ENCODE measurements at regions not wholly inside any gene's neighbourhood (a gene's known extent, or its start where the extent isn't known, plus 50 kb on each side); places are given as distances from the start of the nearest gene placed in this dataset.

DNA sequence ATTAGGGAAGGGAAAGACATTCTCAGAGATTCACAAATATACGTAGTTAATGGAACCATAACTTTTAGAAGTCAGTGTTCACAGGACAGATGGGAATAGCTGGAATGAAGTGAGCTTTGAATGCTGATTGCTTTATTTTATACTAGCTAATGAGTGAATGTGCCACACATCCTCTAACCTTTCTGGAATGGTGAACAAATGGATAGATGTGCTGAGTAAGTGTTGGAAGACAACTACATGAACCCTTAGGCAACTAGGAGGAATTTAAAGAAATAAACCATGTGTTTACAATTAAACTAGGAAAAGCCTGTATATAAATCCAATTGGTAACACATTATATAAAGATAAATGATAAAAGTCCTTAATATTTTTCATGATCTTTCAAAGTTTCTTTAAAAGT lies 91.6 kb upstream of the LIMCH1 start:
- H3K4me3 ChIP-seq (ENCODE audit: low read length), result no peak overlapping the region

DNA sequence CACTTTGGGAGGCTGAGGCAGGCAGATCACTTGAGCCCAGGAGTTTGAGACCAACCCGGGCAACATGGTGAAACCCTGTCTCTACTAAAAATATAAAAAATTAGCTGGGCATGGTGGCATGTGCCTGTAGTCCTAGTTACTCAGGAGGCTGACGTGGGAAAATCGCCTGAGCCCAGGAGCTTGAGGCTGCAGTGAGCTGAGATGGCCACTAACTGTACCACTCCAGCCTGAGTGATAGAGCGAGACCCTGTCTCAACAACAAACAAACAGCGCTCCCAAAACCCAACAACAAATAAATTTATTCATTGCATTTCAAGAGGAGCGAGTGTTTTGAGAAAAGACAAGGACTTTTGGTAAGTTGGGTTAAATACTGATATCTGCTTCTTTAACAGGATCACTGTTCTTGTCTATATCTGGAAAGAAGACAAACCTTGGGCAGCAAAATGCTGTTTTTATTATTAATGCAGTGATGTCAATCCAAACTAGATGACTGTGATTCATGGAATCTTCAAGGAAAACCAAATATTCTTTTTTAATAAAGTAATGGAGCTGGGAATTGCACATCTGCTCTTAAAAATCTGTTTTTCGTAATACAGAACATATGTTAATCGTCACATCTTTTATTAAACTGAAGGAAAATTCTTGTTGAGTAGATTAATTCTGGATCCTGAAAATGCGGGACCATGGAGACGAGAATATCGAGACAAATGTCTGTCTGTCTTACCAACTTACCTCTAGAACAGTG lies 90.8 kb upstream of the LIMCH1 start:
- Histone ChIP-seq H3K36me3 (ENCODE audit: insufficient read depth, low read length) (no peaks in the 10 kb centered on the region), H3K4me1 (ENCODE audit: control insufficient read depth, insufficient read depth, low read length) (no peaks in the 10 kb centered on the region), H3K4me2 (ENCODE audit: low read length) (no peak overlapping the region), H3K9ac (ENCODE audit: low read depth, low read length) (no peak overlapping the region), H3K9me3 (replicated peaks; ENCODE audit: low read length) (no peaks in the 10 kb centered on the region), H3K27me3 (ENCODE audit: control insufficient read depth, insufficient read depth, low read length) (no peaks in the 10 kb centered on the region), H3K4me3 (ENCODE audit: low read length) (no peak overlapping the region)

More for the DNA sequence above, 91.6 kb upstream of the LIMCH1 start:
- H3K9ac ChIP-seq (ENCODE audit: low read depth, low read length), result no peak overlapping the region
- H3K4me2 ChIP-seq (ENCODE audit: low read length), result no peak overlapping the region
- H3K36me3 ChIP-seq (ENCODE audit: insufficient read depth, low read length), result no peaks in the 10 kb centered on the region
- no peaks in the 10 kb centered on the region for H3K9me3 ChIP-seq (replicated peaks; ENCODE audit: low read length)
- H3K4me1 ChIP-seq (ENCODE audit: control insufficient read depth, insufficient read depth, low read length), result no peaks in the 10 kb centered on the region
- no peaks in the 10 kb centered on the region for H3K27me3 ChIP-seq (ENCODE audit: control insufficient read depth, insufficient read depth, low read length)

DNA sequence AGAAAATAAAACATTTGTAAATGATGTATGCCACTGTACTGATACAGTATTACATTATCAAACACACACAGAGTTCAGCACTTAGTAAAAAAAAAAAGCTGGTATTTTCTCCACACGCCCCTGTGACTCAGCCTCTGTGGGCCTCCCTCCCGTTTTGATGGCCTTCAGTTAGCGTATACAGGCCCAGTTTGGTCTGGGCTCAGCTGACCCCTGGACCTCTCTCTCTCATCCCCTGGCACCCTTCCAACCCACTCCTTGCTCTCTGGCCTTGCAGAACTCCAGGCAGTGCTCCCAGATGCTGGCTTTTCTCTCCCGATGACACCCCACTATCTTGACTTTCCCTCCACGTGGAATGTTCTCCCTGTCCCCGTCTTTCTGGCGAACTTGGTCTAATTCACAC lies 89.0 kb upstream of the LIMCH1 start:
- Histone ChIP-seq H3K9me3 (replicated peaks; ENCODE audit: low read length) (no peaks in the 10 kb centered on the region), H3K4me3 (ENCODE audit: low read length) (no peak overlapping the region), H3K36me3 (ENCODE audit: insufficient read depth, low read length) (no peaks in the 10 kb centered on the region), H3K27me3 (ENCODE audit: control insufficient read depth, insufficient read depth, low read length) (no peaks in the 10 kb centered on the region), H3K4me2 (ENCODE audit: low read length) (no peak overlapping the region), H3K4me1 (ENCODE audit: control insufficient read depth, insufficient read depth, low read length) (no peaks in the 10 kb centered on the region), H3K9ac (ENCODE audit: low read depth, low read length) (no peak overlapping the region)

DNA sequence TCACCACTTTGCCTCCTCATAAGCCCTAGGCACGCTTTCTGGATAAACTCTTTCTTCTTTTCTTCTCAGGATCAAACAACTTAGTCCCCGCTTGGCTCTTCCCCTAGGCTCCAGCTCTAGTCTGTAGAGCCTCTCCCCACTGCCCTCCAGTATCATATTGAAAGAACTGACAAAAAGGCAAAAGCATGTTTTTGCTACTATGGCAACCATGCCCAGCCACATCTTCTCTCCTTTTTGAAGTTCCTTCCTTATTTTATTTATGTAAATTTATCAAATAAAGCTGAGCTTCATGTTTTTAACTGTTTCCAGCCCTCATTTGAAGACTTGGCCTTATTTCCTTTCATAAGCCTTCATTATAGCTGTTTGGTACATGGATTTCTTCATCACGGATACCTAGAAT lies 86.0 kb upstream of the LIMCH1 start:
- no peaks in the 10 kb centered on the region for H3K9me3 ChIP-seq (replicated peaks; ENCODE audit: low read length)
- no peaks in the 10 kb centered on the region for H3K27me3 ChIP-seq (ENCODE audit: control insufficient read depth, insufficient read depth, low read length)
- no peak overlapping the region for H3K4me2 ChIP-seq (ENCODE audit: low read length)
- H3K4me3 ChIP-seq (ENCODE audit: low read length), result no peak overlapping the region
- H3K36me3 ChIP-seq (ENCODE audit: insufficient read depth, low read length), result no peaks in the 10 kb centered on the region
- H3K9ac ChIP-seq (ENCODE audit: low read depth, low read length), result no peak overlapping the region
- no peaks in the 10 kb centered on the region for H3K4me1 ChIP-seq (ENCODE audit: control insufficient read depth, insufficient read depth, low read length)

DNA sequence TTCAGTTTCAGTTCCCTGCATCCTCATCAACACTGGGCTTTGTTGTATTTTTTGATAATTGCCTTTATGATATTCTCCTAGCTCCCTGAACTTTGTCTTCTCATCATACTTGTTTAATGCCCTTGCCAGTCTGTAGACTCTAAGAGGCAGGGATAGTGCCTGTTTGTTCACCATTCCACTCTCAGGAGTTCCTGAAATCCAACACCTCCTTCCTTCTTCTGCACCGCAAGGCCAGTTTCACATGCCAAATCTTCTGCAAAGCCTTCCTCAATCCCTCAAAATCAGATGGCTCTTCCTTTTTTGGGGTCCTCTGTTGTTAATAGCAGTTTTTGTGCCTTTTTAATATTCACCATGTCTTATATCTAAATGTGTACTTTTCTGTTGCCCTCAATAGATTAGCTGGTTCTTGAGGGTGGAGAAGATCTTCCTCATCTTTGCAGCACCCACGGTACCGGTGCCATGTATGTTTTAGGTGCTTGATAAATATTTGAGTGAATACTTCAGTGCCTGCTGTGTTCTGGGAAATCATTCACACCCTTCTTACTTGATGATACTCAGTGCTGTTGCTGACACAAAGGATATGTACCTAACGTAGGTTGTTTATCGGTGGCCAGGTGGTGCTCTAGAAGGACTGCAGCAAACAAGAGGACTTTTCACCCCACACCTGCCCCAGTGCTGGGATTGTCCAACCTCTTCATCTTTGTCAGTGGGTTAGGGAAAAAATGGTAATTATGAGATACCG lies 85.3 kb upstream of the LIMCH1 start:
- Histone ChIP-seq H3K4me2 (ENCODE audit: low read length) (no peak overlapping the region), H3K27me3 (ENCODE audit: control insufficient read depth, insufficient read depth, low read length) (no peaks in the 10 kb centered on the region), H3K4me1 (ENCODE audit: control insufficient read depth, insufficient read depth, low read length) (no peaks in the 10 kb centered on the region), H3K9ac (ENCODE audit: low read depth, low read length) (no peak overlapping the region), H3K36me3 (ENCODE audit: insufficient read depth, low read length) (no peaks in the 10 kb centered on the region), H3K9me3 (replicated peaks; ENCODE audit: low read length) (no peaks in the 10 kb centered on the region), H3K4me3 (ENCODE audit: low read length) (no peak overlapping the region)

DNA sequence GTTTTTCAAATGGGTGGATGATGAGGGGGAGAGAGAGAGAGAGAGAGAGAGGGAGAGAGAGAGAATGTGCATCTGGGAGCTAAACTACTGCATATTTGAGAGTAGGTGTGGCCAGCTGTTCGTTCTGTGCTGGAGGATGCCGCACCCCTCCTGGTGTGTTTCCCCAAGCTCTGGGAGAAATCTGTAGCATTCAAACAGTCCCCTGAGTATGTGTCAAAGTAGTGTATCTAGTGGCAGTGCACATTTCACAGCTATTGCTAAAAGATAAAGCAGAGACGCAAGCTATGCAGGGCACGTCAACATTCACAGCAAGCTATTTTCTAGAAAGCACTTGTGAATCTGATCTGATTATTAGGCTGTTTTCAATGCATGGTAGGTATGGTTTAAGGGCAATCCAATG lies 83.5 kb upstream of the LIMCH1 start:
- H3K4me2 ChIP-seq (ENCODE audit: low read length), result no peak overlapping the region
- H3K9me3 ChIP-seq (replicated peaks; ENCODE audit: low read length), result no peaks in the 10 kb centered on the region
- no peaks in the 10 kb centered on the region for H3K27me3 ChIP-seq (ENCODE audit: control insufficient read depth, insufficient read depth, low read length)

DNA sequence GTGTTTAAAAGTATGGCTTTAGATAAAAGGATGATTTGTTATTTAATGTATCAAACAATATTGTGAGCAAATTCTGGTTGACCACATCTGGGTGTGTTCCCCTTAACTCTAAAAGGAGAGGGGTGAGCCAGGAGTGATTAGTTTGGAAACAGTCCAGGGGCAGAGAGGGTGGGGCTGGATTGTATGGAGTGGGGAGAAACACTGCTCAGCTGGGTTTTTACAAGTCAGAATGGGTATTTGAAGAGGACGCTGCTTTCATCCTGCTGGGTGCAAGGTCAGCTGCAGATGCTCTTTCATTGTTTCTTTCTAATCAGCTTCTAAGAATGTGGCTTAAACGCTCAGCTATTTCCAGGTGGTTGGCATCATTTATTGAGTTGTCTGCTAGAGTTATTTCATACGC lies 82.8 kb upstream of the LIMCH1 start:
- no peaks in the 10 kb centered on the region for H3K36me3 ChIP-seq (ENCODE audit: insufficient read depth, low read length)
- no peaks in the 10 kb centered on the region for H3K27me3 ChIP-seq (ENCODE audit: control insufficient read depth, insufficient read depth, low read length)
- H3K4me1 ChIP-seq (ENCODE audit: control insufficient read depth, insufficient read depth, low read length), result no peaks in the 10 kb centered on the region
- H3K9ac ChIP-seq (ENCODE audit: low read depth, low read length), result no peak overlapping the region
- no peak overlapping the region for H3K4me2 ChIP-seq (ENCODE audit: low read length)
- no peaks in the 10 kb centered on the region for H3K9me3 ChIP-seq (replicated peaks; ENCODE audit: low read length)
- H3K4me3 ChIP-seq (ENCODE audit: low read length), result no peak overlapping the region

More for the DNA sequence above, 83.5 kb upstream of the LIMCH1 start:
- H3K4me3 ChIP-seq (ENCODE audit: low read length), result no peak overlapping the region
- no peak overlapping the region for H3K9ac ChIP-seq (ENCODE audit: low read depth, low read length)
- H3K4me1 ChIP-seq (ENCODE audit: control insufficient read depth, insufficient read depth, low read length), result no peaks in the 10 kb centered on the region
- H3K36me3 ChIP-seq (ENCODE audit: insufficient read depth, low read length), result no peaks in the 10 kb centered on the region

DNA sequence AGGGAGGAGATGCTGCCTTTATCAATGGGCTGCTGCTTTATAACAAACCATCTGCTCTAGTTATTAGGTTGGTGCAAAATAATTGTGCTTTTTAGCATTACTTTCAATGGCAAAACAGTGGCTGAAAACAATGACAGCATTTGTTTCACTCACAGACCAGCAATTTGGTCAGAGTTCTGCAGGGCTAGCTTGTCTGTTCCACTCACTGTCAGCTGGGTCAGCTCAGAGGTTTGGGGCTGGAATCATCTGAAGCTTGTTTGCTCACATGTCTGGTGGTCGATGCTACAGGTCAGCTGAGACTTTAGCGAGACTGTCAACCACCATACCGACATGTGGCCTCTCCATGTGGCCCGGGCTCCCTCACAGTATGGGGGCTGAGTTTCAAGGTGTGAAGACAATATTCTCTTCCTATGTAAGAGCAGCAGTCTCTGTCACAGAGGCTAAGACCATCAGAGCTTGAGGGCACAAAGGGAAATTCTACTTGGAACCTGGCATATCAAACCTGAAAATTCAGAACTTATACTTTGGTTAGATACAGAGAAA lies 81.3 kb upstream of the LIMCH1 start:
- no peaks in the 10 kb centered on the region for H3K9me3 ChIP-seq (replicated peaks; ENCODE audit: low read length)
- H3K36me3 ChIP-seq (ENCODE audit: insufficient read depth, low read length), result no peaks in the 10 kb centered on the region
- H3K4me2 ChIP-seq (ENCODE audit: low read length), result no peak overlapping the region
- no peak overlapping the region for H3K9ac ChIP-seq (ENCODE audit: low read depth, low read length)
- no peaks in the 10 kb centered on the region for H3K27me3 ChIP-seq (ENCODE audit: control insufficient read depth, insufficient read depth, low read length)
- H3K4me1 ChIP-seq (ENCODE audit: control insufficient read depth, insufficient read depth, low read length), result no peaks in the 10 kb centered on the region
- H3K4me3 ChIP-seq (ENCODE audit: low read length), result no peak overlapping the region

DNA sequence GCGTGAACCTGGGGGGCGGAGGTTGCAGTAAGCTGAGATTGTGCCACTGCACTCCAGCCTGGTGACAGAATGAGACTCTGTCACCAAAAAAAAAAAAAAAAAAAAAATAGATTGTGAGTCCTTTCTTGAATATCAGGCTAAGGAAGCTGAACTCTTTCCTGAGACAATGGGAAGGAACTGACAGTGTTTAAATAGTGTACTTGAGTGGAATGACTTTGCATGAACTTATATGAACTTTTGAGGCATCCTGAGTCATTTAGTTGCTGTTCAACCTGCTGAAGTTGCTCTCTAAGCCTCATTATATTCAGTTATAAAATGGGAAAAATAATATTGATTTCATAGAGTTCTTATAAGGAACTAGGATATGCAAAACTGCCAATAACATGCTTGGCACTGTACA lies 79.3 kb upstream of the LIMCH1 start:
- no peaks in the 10 kb centered on the region for H3K4me1 ChIP-seq (ENCODE audit: control insufficient read depth, insufficient read depth, low read length)
- H3K27me3 ChIP-seq (ENCODE audit: control insufficient read depth, insufficient read depth, low read length), result no peaks in the 10 kb centered on the region
- no peaks in the 10 kb centered on the region for H3K36me3 ChIP-seq (ENCODE audit: insufficient read depth, low read length)
- no peaks in the 10 kb centered on the region for H3K9me3 ChIP-seq (replicated peaks; ENCODE audit: low read length)
- no peak overlapping the region for H3K4me2 ChIP-seq (ENCODE audit: low read length)
- H3K9ac ChIP-seq (ENCODE audit: low read depth, low read length), result no peak overlapping the region
- H3K4me3 ChIP-seq (ENCODE audit: low read length), result no peak overlapping the region

DNA sequence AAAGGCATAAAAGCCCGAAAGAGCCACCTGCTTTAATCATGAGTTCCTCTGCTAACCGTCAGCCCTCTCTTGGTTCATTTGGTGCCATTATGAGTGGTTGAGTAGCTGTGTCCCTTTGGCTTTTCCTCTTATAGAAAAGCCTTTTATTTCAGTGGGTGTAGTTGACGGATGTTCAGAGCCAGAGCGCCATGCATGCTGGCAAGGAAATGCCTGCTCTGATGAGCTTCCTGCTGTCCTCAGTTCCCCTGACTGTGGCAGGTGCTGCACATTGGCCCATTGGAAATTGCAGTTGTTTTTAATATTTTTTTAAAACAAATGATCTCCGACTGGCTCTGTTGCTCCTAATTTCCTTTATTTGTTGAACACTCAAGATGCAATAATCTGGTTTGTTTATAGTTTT lies 77.3 kb upstream of the LIMCH1 start:
- no peaks in the 10 kb centered on the region for H3K27me3 ChIP-seq (ENCODE audit: control insufficient read depth, insufficient read depth, low read length)
- no peak overlapping the region for H3K9ac ChIP-seq (ENCODE audit: low read depth, low read length)
- no peak overlapping the region for H3K4me2 ChIP-seq (ENCODE audit: low read length)
- no peak overlapping the region for H3K4me3 ChIP-seq (ENCODE audit: low read length)
- no peaks in the 10 kb centered on the region for H3K4me1 ChIP-seq (ENCODE audit: control insufficient read depth, insufficient read depth, low read length)
- no peaks in the 10 kb centered on the region for H3K36me3 ChIP-seq (ENCODE audit: insufficient read depth, low read length)
- no peaks in the 10 kb centered on the region for H3K9me3 ChIP-seq (replicated peaks; ENCODE audit: low read length)

DNA sequence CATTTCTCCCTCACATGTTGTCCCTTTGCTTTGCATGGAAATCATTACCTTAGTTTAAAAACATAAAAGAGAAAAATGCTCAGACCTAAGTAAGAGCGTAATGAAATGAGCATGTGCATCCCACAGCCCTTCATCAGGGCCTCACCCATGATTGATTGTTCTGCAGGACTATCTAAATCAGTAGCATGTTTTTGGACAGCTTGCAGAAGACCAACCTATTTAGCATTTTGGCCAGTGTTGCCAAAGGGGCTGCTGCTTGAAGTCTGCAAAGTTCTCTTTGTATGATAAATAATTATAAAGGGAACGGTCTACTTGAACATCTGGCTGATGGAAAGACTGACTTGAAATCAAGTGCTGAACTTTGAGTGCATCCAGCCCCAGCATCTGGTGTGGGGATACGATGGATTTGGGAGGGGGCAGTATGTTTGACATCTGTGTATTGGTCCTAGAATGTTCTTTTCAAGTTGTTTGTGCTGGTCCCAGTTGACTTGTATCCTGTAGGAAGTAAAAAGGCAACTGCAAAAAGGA lies 76.1 kb upstream of the LIMCH1 start:
- H3K4me2 ChIP-seq (ENCODE audit: low read length), result no peak overlapping the region
- H3K36me3 ChIP-seq (ENCODE audit: insufficient read depth, low read length), result no peaks in the 10 kb centered on the region
- H3K9ac ChIP-seq (ENCODE audit: low read depth, low read length), result no peak overlapping the region
- H3K27me3 ChIP-seq (ENCODE audit: control insufficient read depth, insufficient read depth, low read length), result no peaks in the 10 kb centered on the region
- H3K4me3 ChIP-seq (ENCODE audit: low read length), result no peak overlapping the region
- H3K9me3 ChIP-seq (replicated peaks; ENCODE audit: low read length), result no peaks in the 10 kb centered on the region
- H3K4me1 ChIP-seq (ENCODE audit: control insufficient read depth, insufficient read depth, low read length), result no peaks in the 10 kb centered on the region
